Endodermal cell (in vitro differentiated cells): ENCODE measurements at regions not wholly inside any gene's neighbourhood (a gene's known extent, or its start where the extent isn't known, plus 50 kb on each side); places are given as distances from the start of the nearest gene placed in this dataset.
"Not testable (repeated sequence)": the region's sequence is repeated elsewhere in the genome, so short reads cannot be mapped to it uniquely, and the experiment has no call there.

ENCODE experiments used
- DNase-seq: peaks from one replicate; pipeline ENCODE4 v3.0.0-alpha.2; 2017
- H3K27ac ChIP-seq: 2 replicates; pipeline ENCODE4 v1.5.1; 2013; ENCODE audit warnings: mild to moderate bottlenecking, low read depth, low read length, moderate library complexity
- H3K27me3 ChIP-seq: 2 replicates; pipeline ENCODE4 v1.6.1; 2013; ENCODE audit warnings: mild to moderate bottlenecking, low read length, moderate library complexity; ENCODE audit not compliant: insufficient read depth, control insufficient read depth, poor library complexity, severe bottlenecking
- H3K36me3 ChIP-seq: 2 replicates; pipeline ENCODE4 v1.7.0; 2013; ENCODE audit warnings: mild to moderate bottlenecking, low read length, moderate library complexity; ENCODE audit not compliant: control insufficient read depth, insufficient read depth
- H3K4me1 ChIP-seq: one replicate; pipeline ENCODE4 v1.7.0; 2013; ENCODE audit warnings: low read length; ENCODE audit not compliant: control insufficient read depth, insufficient read depth
- H3K4me3 ChIP-seq: 2 replicates; pipeline ENCODE4 v1.5.1; 2013; ENCODE audit warnings: mild to moderate bottlenecking, low read length, moderate library complexity
- H3K9ac ChIP-seq: 2 replicates; pipeline ENCODE4 v1.6.1; 2013; ENCODE audit warnings: mild to moderate bottlenecking, low read length, moderate library complexity; ENCODE audit not compliant: poor library complexity, severe bottlenecking; ENCODE audit errors: extremely low read depth
- H3K9me3 ChIP-seq: 2 replicates; pipeline ENCODE4 v1.6.1; 2013; ENCODE audit warnings: mild to moderate bottlenecking, low read length, moderate library complexity; ENCODE audit not compliant: control insufficient read depth
- H3K27ac Mint-ChIP-seq: 2 replicates; pipeline ENCODE4 v1.8.0; 2020; ENCODE audit warnings: mixed read lengths
- H3K27me3 Mint-ChIP-seq: 2 replicates; pipeline ENCODE4 v1.8.0; 2021; ENCODE audit warnings: mild to moderate bottlenecking, mixed read lengths; ENCODE audit not compliant: insufficient read depth
- H3K36me3 Mint-ChIP-seq: 2 replicates; pipeline ENCODE4 v1.8.0; 2020; ENCODE audit warnings: low read depth, mixed read lengths
- H3K4me1 Mint-ChIP-seq: 2 replicates; pipeline ENCODE4 v1.8.0; 2020; ENCODE audit warnings: mixed read lengths
- H3K4me3 Mint-ChIP-seq: 2 replicates; pipeline ENCODE4 v1.8.0; 2020; ENCODE audit warnings: mild to moderate bottlenecking, moderate library complexity, mixed read lengths
- H3K9me3 Mint-ChIP-seq: 2 replicates; pipeline ENCODE4 v1.8.0; 2020; ENCODE audit warnings: mild to moderate bottlenecking, mixed read lengths
- CTCF ChIP-seq: fragments of 200-600 bp; sonication (generic); conservative IDR thresholded peaks from 2 replicates; pipeline ENCODE4 v1.5.0; 2021; ENCODE audit warnings: antibody characterized with exemption, mild to moderate bottlenecking
- WGBS, 2 experiments: methylation state at CpG; one replicate each; pipeline versions ENCODE4 v1.1.5 to v1.1.7; 2013; ENCODE audit warnings: missing lambda C conversion rate in 2 of 2, mixed read lengths in 1 of 2; ENCODE audit not compliant: insufficient coverage in 1 of 2, insufficient read length in 1 of 2; 5-methylcytosine and 5-hydroxymethylcytosine counted together

GRCh38 chr7:45311597-45311996 lies 154.0 kb downstream of the RAMP3 start:
- Mint-ChIP-seq H3K27me3 (peaks cover 2% of the 10 kb centered on the region), H3K4me3 (no peak overlapping the region), H3K27ac (no peak overlapping the region), H3K9me3 (peaks cover 47% of the 10 kb centered on the region), H3K36me3 (no peaks in the 10 kb centered on the region), H3K4me1 (no peaks in the 10 kb centered on the region)
- Histone ChIP-seq H3K9me3 (peaks cover 12% of the 10 kb centered on the region), H3K4me1 (no peaks in the 10 kb centered on the region), H3K4me3 (no peak overlapping the region), H3K9ac (no peak overlapping the region), H3K27ac (no peak overlapping the region), H3K27me3 (no peaks in the 10 kb centered on the region), H3K36me3 (no peaks in the 10 kb centered on the region)
- no peak for TF ChIP-seq CTCF
- 86% methylated on average over 1 to 5 of the region's 5 CpGs for WGBS, 2 experiments
- DNase-seq: no peak

GRCh38 chr7:45315512-45315911 lies 157.9 kb downstream of the RAMP3 start:
- H3K4me1 Mint-ChIP-seq, H3K36me3 ChIP-seq, DNase-seq, H3K27me3 Mint-ChIP-seq, H3K4me3 Mint-ChIP-seq, H3K27ac Mint-ChIP-seq, H3K36me3 Mint-ChIP-seq, H3K9ac ChIP-seq, H3K4me1 ChIP-seq, H3K27ac ChIP-seq, H3K4me3 ChIP-seq, H3K27me3 ChIP-seq: not testable (repeated sequence)
- 91 to 94% methylated on average over 3 to 6 of the region's 7 CpGs for WGBS, 2 experiments
- H3K9me3 ChIP-seq: peaks cover 12% of the 10 kb centered on the region
- H3K9me3 Mint-ChIP-seq: peaks cover 67% of the 10 kb centered on the region

DNA sequence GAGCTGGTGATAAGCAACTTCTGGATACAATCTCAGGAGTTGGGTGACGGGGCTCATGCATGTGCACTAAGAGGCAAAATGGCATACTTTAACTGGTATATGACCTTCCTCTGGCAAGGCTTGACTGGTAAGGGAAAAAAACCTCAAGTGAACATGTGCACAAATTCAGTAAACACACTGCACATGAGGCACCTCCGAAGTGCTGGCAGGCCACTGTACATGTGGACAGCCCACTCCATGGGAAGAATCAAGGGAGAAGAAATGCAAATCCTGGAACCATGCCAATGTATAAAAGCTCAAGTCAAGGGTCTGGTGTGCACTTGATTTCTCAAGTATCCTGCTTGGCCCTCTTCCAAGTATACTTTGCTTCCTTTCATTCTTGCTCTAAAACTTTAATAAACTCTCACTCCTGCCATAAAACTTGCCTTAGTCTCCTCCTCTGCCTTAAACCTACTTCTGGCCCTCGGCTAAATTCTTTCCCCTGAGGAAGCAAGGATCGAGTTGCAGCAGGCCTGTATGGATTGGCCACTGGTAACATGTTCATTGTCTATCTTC lies 167.2 kb downstream of the RAMP3 start:
- H3K36me3 ChIP-seq: no peaks in the 10 kb centered on the region
- no peak for DNase-seq
- Mint-ChIP-seq H3K4me3 (no peak overlapping the region), H3K36me3 (no peaks in the 10 kb centered on the region), H3K9me3 (peaks cover 8% of the 10 kb centered on the region), H3K27me3 (no peaks in the 10 kb centered on the region), H3K27ac (no peak overlapping the region), H3K4me1 (no peaks in the 10 kb centered on the region)
- 91% methylated on average over 3 to 4 of the region's 4 CpGs for WGBS, 2 experiments
- H3K4me3 ChIP-seq: no peak overlapping the region
- TF ChIP-seq CTCF: no peak
- no peak overlapping the region for H3K27ac ChIP-seq
- H3K9ac ChIP-seq: no peak overlapping the region
- no peaks in the 10 kb centered on the region for H3K4me1 ChIP-seq
- no peaks in the 10 kb centered on the region for H3K27me3 ChIP-seq
- no peaks in the 10 kb centered on the region for H3K9me3 ChIP-seq

GRCh38 chr7:45325378-45325777 lies 167.8 kb downstream of the RAMP3 start:
- Histone ChIP-seq H3K9me3 (no peaks in the 10 kb centered on the region), H3K4me1 (no peaks in the 10 kb centered on the region), H3K36me3 (no peaks in the 10 kb centered on the region), H3K4me3 (no peak overlapping the region), H3K27me3 (no peaks in the 10 kb centered on the region), H3K9ac (no peak overlapping the region), H3K27ac (no peak overlapping the region)
- 85% methylated on average over 3 of the region's 3 CpGs; no CpG with 5 or more reads in 1 of the 2 experiments for WGBS, 2 experiments
- H3K4me1 Mint-ChIP-seq: no peaks in the 10 kb centered on the region
- no peak overlapping the region for H3K27ac Mint-ChIP-seq
- no peak for DNase-seq
- TF ChIP-seq CTCF: no peak
- no peaks in the 10 kb centered on the region for H3K27me3 Mint-ChIP-seq
- peaks cover 5% of the 10 kb centered on the region for H3K9me3 Mint-ChIP-seq
- H3K36me3 Mint-ChIP-seq: no peaks in the 10 kb centered on the region
- no peak overlapping the region for H3K4me3 Mint-ChIP-seq
